IPS-15b (cell line): ENCODE measurements at regions not wholly inside any gene's neighbourhood (a gene's known extent, or its start where the extent isn't known, plus 50 kb on each side); places are given as distances from the start of the nearest gene placed in this dataset.

Source experiments
- H3K27me3 ChIP-seq: one replicate; pipeline ENCODE4 v1.6.1; 2013; ENCODE audit warnings: low read length; ENCODE audit not compliant: control insufficient read depth, insufficient read depth
- H3K36me3 ChIP-seq: one replicate; pipeline ENCODE4 v1.6.1; 2013; ENCODE audit warnings: low read length; ENCODE audit not compliant: control insufficient read depth, insufficient read depth
- H3K4me1 ChIP-seq: one replicate; pipeline ENCODE4 v1.6.1; 2013; ENCODE audit warnings: mild to moderate bottlenecking, low read length; ENCODE audit not compliant: control insufficient read depth, insufficient read depth
- H3K4me3 ChIP-seq: one replicate; pipeline ENCODE4 v1.5.1; 2013; ENCODE audit warnings: low read depth, low read length
- H3K9ac ChIP-seq: one replicate; pipeline ENCODE4 v1.6.1; 2013; ENCODE audit warnings: low read depth, mild to moderate bottlenecking, low read length
- H3K9me3 ChIP-seq: one replicate; pipeline ENCODE4 v1.6.1; 2013; ENCODE audit warnings: mild to moderate bottlenecking, low read length; ENCODE audit not compliant: control insufficient read depth, insufficient read depth

GRCh38 chr11:80448709-80449108 is 1007.9 kb upstream of the TENM4 start:
- no peak overlapping the region for H3K9ac ChIP-seq
- no peaks in the 10 kb centered on the region for H3K4me1 ChIP-seq
- no peaks in the 10 kb centered on the region for H3K36me3 ChIP-seq
- no peak overlapping the region for H3K4me3 ChIP-seq
- H3K27me3 ChIP-seq, result no peaks in the 10 kb centered on the region
- no peaks in the 10 kb centered on the region for H3K9me3 ChIP-seq

- Histone ChIP-seq H3K27me3 (no peaks in the 10 kb centered on the region), H3K9ac (no peak overlapping the region), H3K9me3 (no peaks in the 10 kb centered on the region), H3K36me3 (no peaks in the 10 kb centered on the region), H3K4me3 (no peak overlapping the region), H3K4me1 (no peaks in the 10 kb centered on the region)
These were observed 1002.3 kb upstream of the TENM4 start for GRCh38 chr11:80443177-80443576.

GRCh38 chr11:80441821-80442220 is 1001.0 kb upstream of the TENM4 start:
- no peaks in the 10 kb centered on the region for H3K9me3 ChIP-seq
- no peaks in the 10 kb centered on the region for H3K27me3 ChIP-seq
- no peak overlapping the region for H3K9ac ChIP-seq
- H3K4me1 ChIP-seq, result no peaks in the 10 kb centered on the region
- no peaks in the 10 kb centered on the region for H3K36me3 ChIP-seq
- H3K4me3 ChIP-seq, result no peak overlapping the region

GRCh38 chr11:80440835-80441234 is 1000.0 kb upstream of the TENM4 start:
- Histone ChIP-seq H3K9me3 (no peaks in the 10 kb centered on the region), H3K4me1 (no peaks in the 10 kb centered on the region), H3K36me3 (no peaks in the 10 kb centered on the region), H3K27me3 (no peaks in the 10 kb centered on the region), H3K4me3 (no peak overlapping the region), H3K9ac (no peak overlapping the region)

GRCh38 chr11:80436547-80436946 is 995.7 kb upstream of the TENM4 start:
- Histone ChIP-seq H3K9me3 (no peaks in the 10 kb centered on the region), H3K36me3 (no peaks in the 10 kb centered on the region), H3K4me3 (no peak overlapping the region), H3K9ac (no peak overlapping the region), H3K4me1 (no peaks in the 10 kb centered on the region), H3K27me3 (no peaks in the 10 kb centered on the region)

- no peaks in the 10 kb centered on the region for H3K36me3 ChIP-seq
- H3K4me1 ChIP-seq, result no peaks in the 10 kb centered on the region
- no peaks in the 10 kb centered on the region for H3K9me3 ChIP-seq
- no peak overlapping the region for H3K9ac ChIP-seq
- H3K27me3 ChIP-seq, result no peaks in the 10 kb centered on the region
- H3K4me3 ChIP-seq, result no peak overlapping the region
These were observed 994.5 kb upstream of the TENM4 start for GRCh38 chr11:80435345-80435744.

GRCh38 chr11:80432057-80432456 is 991.2 kb upstream of the TENM4 start:
- Histone ChIP-seq H3K4me3 (no peak overlapping the region), H3K9ac (no peak overlapping the region), H3K36me3 (no peaks in the 10 kb centered on the region), H3K9me3 (no peaks in the 10 kb centered on the region), H3K27me3 (no peaks in the 10 kb centered on the region), H3K4me1 (no peaks in the 10 kb centered on the region)

- no peaks in the 10 kb centered on the region for H3K36me3 ChIP-seq
- no peak overlapping the region for H3K9ac ChIP-seq
- no peaks in the 10 kb centered on the region for H3K4me1 ChIP-seq
- no peak overlapping the region for H3K4me3 ChIP-seq
- no peaks in the 10 kb centered on the region for H3K27me3 ChIP-seq
- no peaks in the 10 kb centered on the region for H3K9me3 ChIP-seq
These were observed 983.3 kb upstream of the TENM4 start for GRCh38 chr11:80424012-80424695.

- H3K9ac ChIP-seq, result no peak overlapping the region
- H3K27me3 ChIP-seq, result no peaks in the 10 kb centered on the region
- no peaks in the 10 kb centered on the region for H3K4me1 ChIP-seq
- no peak overlapping the region for H3K4me3 ChIP-seq
- H3K9me3 ChIP-seq, result no peaks in the 10 kb centered on the region
- H3K36me3 ChIP-seq, result no peaks in the 10 kb centered on the region
These were observed 979.5 kb upstream of the TENM4 start for GRCh38 chr11:80420374-80420773.

- no peaks in the 10 kb centered on the region for H3K27me3 ChIP-seq
- no peaks in the 10 kb centered on the region for H3K36me3 ChIP-seq
These were observed 976.9 kb upstream of the TENM4 start for GRCh38 chr11:80417681-80418080.

GRCh38 chr11:80415580-80415979 is 974.8 kb upstream of the TENM4 start:
- no peak overlapping the region for H3K4me3 ChIP-seq
- no peaks in the 10 kb centered on the region for H3K27me3 ChIP-seq
- no peaks in the 10 kb centered on the region for H3K9me3 ChIP-seq
- H3K9ac ChIP-seq, result no peak overlapping the region
- no peaks in the 10 kb centered on the region for H3K36me3 ChIP-seq
- H3K4me1 ChIP-seq, result no peaks in the 10 kb centered on the region

More at GRCh38 chr11:80417681-80418080, 976.9 kb upstream of the TENM4 start:
- Histone ChIP-seq H3K4me3 (no peak overlapping the region), H3K4me1 (no peaks in the 10 kb centered on the region), H3K9me3 (no peaks in the 10 kb centered on the region), H3K9ac (no peak overlapping the region)

GRCh38 chr11:80414181-80415165 is 973.6 kb upstream of the TENM4 start:
- Histone ChIP-seq H3K27me3 (no peaks in the 10 kb centered on the region), H3K9me3 (no peaks in the 10 kb centered on the region), H3K36me3 (no peaks in the 10 kb centered on the region), H3K4me1 (no peaks in the 10 kb centered on the region), H3K4me3 (no peak overlapping the region), H3K9ac (no peak overlapping the region)
